Suprapubic skin (tissue), 4 donors: ENCODE measurements at regions not wholly inside any gene's neighbourhood (a gene's known extent, or its start where the extent isn't known, plus 50 kb on each side); places are given as distances from the start of the nearest gene placed in this dataset.

Experiments
- CTCF ChIP-seq, 2 donors: fragments of 200-600 bp in 1 of 2; fragments of 450-650 bp in 1 of 2; sonication (generic) in 1 of 2; IDR thresholded peaks; one replicate each; pipeline ENCODE4 v1.5.1; 2016 to 2019; ENCODE audit warnings: antibody characterized with exemption in 2 of 2, mild to moderate bottlenecking in 1 of 2, moderate library complexity in 1 of 2
- EP300 ChIP-seq: sonication (generic); formaldehyde crosslinking; IDR thresholded peaks from one replicate; pipeline ENCODE4 v1.6.1; 2017; ENCODE audit warnings: antibody characterized with exemption
- POLR2A ChIP-seq, 2 donors: fragments of 450-650 bp; IDR thresholded peaks; one replicate each; pipeline ENCODE4 v1.6.1; 2017; ENCODE audit warnings: antibody characterized with exemption in 2 of 2, mild to moderate bottlenecking in 2 of 2, moderate library complexity in 2 of 2
- POLR2AphosphoS5 ChIP-seq, 3 donors: sonication (generic); formaldehyde crosslinking; IDR thresholded peaks; one replicate each; pipeline ENCODE4 v1.6.1; 2017; ENCODE audit warnings: antibody characterized with exemption in 3 of 3

- TF ChIP-seq EP300 (no peak), POLR2AphosphoS5 (IDR thresholded peaks at IDR 0.05) (no peak), CTCF (IDR thresholded peaks at IDR 0.05) (no peak), POLR2A (IDR thresholded peaks at IDR 0.05) (no peak)
Observed at GRCh38 chr2:177141866-177142265, 70.7 kb upstream of the HNRNPA3 start.
